Endothelial cell of umbilical vein (primary cell): ENCODE measurements at regions not wholly inside any gene's neighbourhood (a gene's known extent, or its start where the extent isn't known, plus 50 kb on each side); places are given as distances from the start of the nearest gene placed in this dataset.

Experiments
- EZH2 ChIP-seq: IDR thresholded peaks from 2 replicates; pipeline ENCODE4 v1.6.1; 2012; ENCODE audit warnings: borderline replicate concordance, low read depth, mild to moderate bottlenecking, moderate library complexity, low read length, inconsistent platforms; ENCODE audit not compliant: severe bottlenecking
- GATA2 ChIP-seq: IDR thresholded peaks from 2 replicates; pipeline ENCODE4 v1.7.0; 2011; ENCODE audit warnings: low read depth, mild to moderate bottlenecking, moderate library complexity, mixed read lengths, low read length; ENCODE audit not compliant: insufficient read length, insufficient read depth
- JUN ChIP-seq: IDR thresholded peaks from 2 replicates; pipeline ENCODE4 v1.6.1; 2011; ENCODE audit warnings: borderline replicate concordance, low read depth; ENCODE audit not compliant: insufficient read length, insufficient read depth
- MAX ChIP-seq: IDR thresholded peaks from 2 replicates; pipeline ENCODE4 v1.6.1; 2011; ENCODE audit not compliant: insufficient read depth, insufficient read length
- MYC ChIP-seq: IDR thresholded peaks from one replicate; pipeline ENCODE4 v1.6.1; 2011; ENCODE audit warnings: mild to moderate bottlenecking, low read depth, low read length
- POLR2A ChIP-seq: IDR thresholded peaks from 2 replicates; pipeline ENCODE4 v1.6.1; 2012; ENCODE audit warnings: low read depth, mild to moderate bottlenecking, control low read depth, low read length
- POLR2AphosphoS5 ChIP-seq: IDR thresholded peaks from 2 replicates; pipeline ENCODE4 v1.6.1; 2012; ENCODE audit warnings: low read depth, mild to moderate bottlenecking, control low read depth, low read length, moderate library complexity; ENCODE audit not compliant: insufficient read depth
- TF ChIP-seq, protein P1 (sequence below), 2 donors: IDR thresholded peaks; 1 replicate in 1 of 2; 2 replicates in 1 of 2; pipeline ENCODE4 v1.5.1; 2011; ENCODE audit warnings: low read length in 2 of 2, mild to moderate bottlenecking in 2 of 2, moderate library complexity in 2 of 2, control low read depth in 1 of 2, inconsistent platforms in 1 of 2, low read depth in 1 of 2; ENCODE audit not compliant: insufficient read depth in 1 of 2; ENCODE audit errors: extremely low read depth in 1 of 2

- TF ChIP-seq, protein P1, sequence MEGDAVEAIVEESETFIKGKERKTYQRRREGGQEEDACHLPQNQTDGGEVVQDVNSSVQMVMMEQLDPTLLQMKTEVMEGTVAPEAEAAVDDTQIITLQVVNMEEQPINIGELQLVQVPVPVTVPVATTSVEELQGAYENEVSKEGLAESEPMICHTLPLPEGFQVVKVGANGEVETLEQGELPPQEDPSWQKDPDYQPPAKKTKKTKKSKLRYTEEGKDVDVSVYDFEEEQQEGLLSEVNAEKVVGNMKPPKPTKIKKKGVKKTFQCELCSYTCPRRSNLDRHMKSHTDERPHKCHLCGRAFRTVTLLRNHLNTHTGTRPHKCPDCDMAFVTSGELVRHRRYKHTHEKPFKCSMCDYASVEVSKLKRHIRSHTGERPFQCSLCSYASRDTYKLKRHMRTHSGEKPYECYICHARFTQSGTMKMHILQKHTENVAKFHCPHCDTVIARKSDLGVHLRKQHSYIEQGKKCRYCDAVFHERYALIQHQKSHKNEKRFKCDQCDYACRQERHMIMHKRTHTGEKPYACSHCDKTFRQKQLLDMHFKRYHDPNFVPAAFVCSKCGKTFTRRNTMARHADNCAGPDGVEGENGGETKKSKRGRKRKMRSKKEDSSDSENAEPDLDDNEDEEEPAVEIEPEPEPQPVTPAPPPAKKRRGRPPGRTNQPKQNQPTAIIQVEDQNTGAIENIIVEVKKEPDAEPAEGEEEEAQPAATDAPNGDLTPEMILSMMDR (IDR thresholded peaks at IDR 0.05; ENCODE audit: extremely low read depth in 1 of 2, insufficient read depth in 1 of 2, low read depth in 1 of 2, low read length in 2 of 2): no peak
- TF ChIP-seq POLR2A (no peak), GATA2 (no peak), POLR2AphosphoS5 (no peak), JUN (no peak), MAX (no peak), EZH2 (no peak), MYC (no peak)
Measured at GRCh38 chr10:57983281-57983791, 284.4 kb downstream of the IPMK start.
